ENCODE measurements at regions not wholly inside any gene's neighbourhood (a gene's known extent, or its start where the extent isn't known, plus 50 kb on each side); places are given as distances from the start of the nearest gene placed in this dataset.

DNA sequence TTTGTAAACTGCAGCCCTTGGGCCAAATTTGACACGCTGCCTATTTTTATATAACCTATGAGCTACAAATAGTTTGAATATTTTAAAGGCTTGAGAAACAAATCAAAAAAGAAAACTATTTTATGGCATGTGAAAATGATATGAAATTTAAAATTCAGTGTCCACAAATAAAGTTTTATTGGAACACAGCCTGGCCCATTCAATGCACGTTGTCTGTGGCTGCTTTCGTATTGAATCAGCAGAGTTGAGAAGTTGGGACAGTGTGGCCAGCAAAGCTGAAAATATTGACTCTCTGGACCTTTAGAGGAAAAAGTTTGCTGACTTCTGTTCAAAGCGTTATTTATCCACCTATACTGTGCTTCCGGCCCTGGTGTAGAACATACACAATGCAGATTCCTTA is 654.2 kb downstream of the MED13L start:
- Histone ChIP-seq H3K4me1 (replicated peaks in 1 of 2; ENCODE audit: control insufficient read depth in 2 of 2, insufficient read depth in 2 of 2, low read length in 2 of 2) (no peaks in the 10 kb centered on the region), H3K4me2 (ENCODE audit: insufficient read depth, low read length) (no peak overlapping the region), H3K36me3 (ENCODE audit: control insufficient read depth, insufficient read depth, low read length) (no peaks in the 10 kb centered on the region), H3K9me1 (ENCODE audit: control insufficient read depth, insufficient read depth, low read length) (no peaks in the 10 kb centered on the region), H3K27me3 (ENCODE audit: control insufficient read depth in 2 of 2, insufficient read depth in 2 of 2, low read length in 2 of 2) (no peaks in the 10 kb centered on the region; a peak in 1 of 5 replicates), H3K4me3 (no peak overlapping the region), H4K20me1 (replicated peaks; ENCODE audit: control insufficient read depth, insufficient read depth, low read length) (no peaks in the 10 kb centered on the region), H3K9me3 (replicated peaks; ENCODE audit: control insufficient read depth, insufficient read depth, low read depth, low read length) (peaks cover 2% of the 10 kb centered on the region; the same call in 1 of the 2 replicates), H2AFZ (ENCODE audit: low read depth, low read length) (no peak overlapping the region), H3K9ac (ENCODE audit: insufficient read depth in 1 of 2, low read depth in 2 of 2, low read length in 2 of 2) (no peak overlapping the region), H3K79me2 (ENCODE audit: control insufficient read depth, insufficient read depth, low read length) (no peaks in the 10 kb centered on the region), H3K27ac (ENCODE audit: extremely low read depth, low read depth, low read length) (no peak overlapping the region)
- 2% methylated on average over 5 of the region's 5 CpGs for WGBS (ENCODE audit: insufficient coverage, low coverage, missing lambda C conversion rate)
- TF ChIP-seq ZBTB40 (IDR thresholded peaks at IDR 0.05) (peak; percentile 82), ZBTB40 (CRISPR knock-in tag; IDR thresholded peaks at IDR 0.05) (no peak), BDP1 (IDR thresholded peaks at IDR 0.05; ENCODE audit: insufficient read depth, insufficient read length) (no peak)
- ChIA-PET CTCF (ENCODE audit: low intra/inter-chr PET ratio) (no interaction called here), POLR2A (no interaction called here)
- BruUV-seq (replicated peaks): no TSS peak
- ATAC-seq (no peak), DNase-seq (ENCODE audit: extremely low read depth in 1 of 4, low spot score in 3 of 4) (no peak), FAIRE-seq (no peak)
- in situ Hi-C loops (cut with MboI) (no loop called here), intact Hi-C loops (cut with micrococcal nuclease) (no loop called here)

All from K562 (cell line).